IPS-NIHi7 (cell line): ENCODE measurements at regions not wholly inside any gene's neighbourhood (a gene's known extent, or its start where the extent isn't known, plus 50 kb on each side); places are given as distances from the start of the nearest gene placed in this dataset.
"Not testable (repeated sequence)": the region's sequence is repeated elsewhere in the genome, so short reads cannot be mapped to it uniquely, and the experiment has no call there.

Source experiments
- DNase-seq: peaks from one replicate; pipeline ENCODE4 v3.0.0; 2012; ENCODE audit warnings: mixed read lengths; ENCODE audit errors: extremely low spot score

DNA sequence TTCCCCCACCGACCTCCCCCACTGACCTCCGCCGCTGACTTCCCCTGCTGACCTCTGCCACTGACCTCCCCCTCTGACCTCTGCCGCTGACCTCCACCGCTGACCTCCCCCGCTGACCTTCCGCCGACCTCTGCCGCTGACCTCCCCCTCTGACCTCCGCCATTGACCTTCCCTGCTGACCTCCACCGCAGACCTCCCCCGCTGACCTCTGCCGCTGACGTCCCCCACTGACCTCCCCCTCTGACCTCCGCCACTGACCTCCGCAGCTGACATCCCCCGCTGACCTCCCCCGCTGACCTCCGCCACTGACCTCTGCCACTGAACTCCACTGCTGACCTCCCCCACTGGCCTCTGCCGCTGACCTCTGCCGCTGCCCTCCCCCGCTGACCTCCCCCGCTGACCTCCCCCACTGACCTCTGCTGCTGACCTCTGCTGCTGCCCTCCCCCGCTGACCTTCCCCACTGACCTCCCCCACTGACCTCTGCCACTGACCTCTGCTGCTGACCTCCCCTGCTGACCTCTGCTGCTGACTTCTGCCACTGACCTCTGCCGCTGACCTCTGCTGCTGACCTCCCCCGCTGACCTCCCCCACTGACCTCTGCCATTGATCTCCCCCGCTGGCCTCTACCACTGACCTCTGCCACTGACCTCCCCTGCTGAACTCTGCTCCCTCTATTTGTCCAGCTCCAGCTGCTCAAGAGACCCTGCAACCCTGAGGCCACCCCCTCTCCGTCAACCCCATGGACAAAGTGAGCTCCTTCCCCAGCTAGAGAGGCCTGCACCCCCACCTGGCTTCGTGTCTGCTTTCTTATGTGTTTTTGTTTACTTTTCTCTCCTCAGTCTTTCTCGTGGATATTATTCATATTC, 91.4 kb upstream of the AFDN start:
- no peak for DNase-seq

- no peak for DNase-seq
Measured at GRCh38 chr6:167735951-167736288, 90.8 kb upstream of the AFDN start.

GRCh38 chr6:167736486-167737204, 90.1 kb upstream of the AFDN start:
- DNase-seq, result no peak

DNA sequence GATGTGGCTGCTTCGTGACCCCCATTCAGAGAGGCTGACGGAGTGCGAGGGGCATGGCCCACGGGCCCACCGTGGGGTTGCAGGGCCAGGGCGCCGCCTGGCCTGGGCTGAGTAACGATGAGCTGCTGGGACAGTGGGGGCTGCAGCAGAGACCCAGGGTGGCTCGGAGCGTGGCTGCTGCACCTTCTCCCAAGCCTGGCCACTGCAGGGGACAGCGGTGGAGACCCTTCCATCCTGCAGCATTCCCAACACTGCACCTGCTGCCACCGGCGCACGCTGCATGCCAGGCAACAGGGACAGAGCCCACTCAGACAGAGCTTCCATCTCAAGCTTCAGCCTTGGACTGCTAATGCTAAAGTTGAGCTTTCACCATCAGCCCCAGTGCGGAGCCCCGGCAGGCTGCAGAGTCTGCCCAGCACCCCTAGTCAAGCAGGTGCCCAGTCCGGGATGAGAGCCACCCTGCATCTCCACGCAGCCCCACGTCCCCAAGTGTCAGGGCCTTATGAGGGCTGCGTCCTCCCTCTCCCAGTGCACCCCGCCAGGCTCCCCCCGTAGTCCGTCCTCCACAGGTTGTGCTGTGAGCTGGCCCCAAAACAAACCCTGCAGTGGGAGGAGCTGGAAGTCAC, 89.4 kb upstream of the AFDN start:
- DNase-seq, result no peak

- DNase-seq, result no peak
Measured at GRCh38 chr6:167738386-167738785, 88.3 kb upstream of the AFDN start.

DNA sequence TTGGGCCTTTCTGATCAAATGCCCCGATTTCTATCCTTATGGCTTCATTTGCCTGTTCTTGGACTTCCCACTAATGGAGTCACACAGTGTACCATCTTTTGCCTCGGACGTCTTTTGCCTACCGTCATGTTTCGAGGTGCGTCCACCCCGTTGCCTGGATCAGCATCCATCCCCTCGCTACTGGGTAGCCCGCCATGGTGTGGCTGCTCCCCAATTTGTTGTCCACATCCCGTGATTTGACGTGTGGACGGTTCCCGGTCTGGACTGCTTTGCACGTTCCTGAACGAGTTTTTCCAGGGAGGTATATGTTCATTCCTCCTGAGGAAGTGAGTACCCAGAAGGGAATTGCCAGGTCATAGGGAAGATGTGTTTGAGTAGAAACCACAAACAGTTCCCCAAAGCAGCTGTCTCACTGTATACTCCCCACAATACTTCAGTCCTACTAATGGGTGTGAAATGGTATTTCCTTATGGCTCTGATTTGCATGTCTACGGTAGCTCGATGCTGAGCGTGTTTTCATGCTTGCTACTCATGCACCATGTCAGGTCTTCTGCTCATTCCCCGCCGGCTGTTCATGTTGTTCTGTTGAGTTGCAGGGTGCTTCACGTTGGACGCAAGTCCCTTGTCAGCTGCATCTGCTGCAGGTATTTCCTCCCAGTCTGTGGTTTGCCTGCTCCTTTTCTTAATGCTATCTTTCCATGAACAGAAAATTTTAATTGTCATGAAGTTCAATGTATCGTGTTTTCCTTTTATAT, 86.8 kb upstream of the AFDN start:
- no peak for DNase-seq

DNA sequence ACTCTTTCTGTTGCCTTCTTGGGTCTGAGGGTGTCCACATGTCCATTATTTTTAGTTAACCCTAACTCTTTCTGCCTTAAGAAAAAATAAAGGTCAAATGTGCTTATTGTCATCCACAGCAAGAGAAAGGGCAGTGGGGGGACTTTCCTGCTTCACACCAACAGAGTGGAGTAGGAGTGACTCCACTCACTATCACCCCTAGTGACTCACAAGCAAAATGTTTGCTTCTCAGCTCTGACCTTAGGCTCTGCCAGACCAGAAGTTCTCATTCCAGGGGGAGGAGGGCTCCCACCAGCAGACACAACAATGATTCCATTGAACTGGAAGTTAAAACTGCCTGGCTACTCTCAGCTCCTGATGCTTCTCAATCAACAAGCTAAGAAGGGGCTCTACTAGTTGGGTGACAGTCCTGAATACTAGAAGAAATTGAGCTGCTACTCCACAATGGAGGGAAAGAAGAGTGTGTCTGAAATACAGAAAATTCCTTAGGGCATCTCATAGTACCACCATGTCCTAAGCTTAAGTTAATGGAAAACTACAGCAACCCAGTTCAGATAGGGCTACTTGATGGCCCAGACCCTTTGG, 83.9 kb upstream of the AFDN start:
- peak; percentile 68 for DNase-seq

- DNase-seq, result no peak
Measured at GRCh38 chr6:167744681-167745669, 81.7 kb upstream of the AFDN start.

DNA sequence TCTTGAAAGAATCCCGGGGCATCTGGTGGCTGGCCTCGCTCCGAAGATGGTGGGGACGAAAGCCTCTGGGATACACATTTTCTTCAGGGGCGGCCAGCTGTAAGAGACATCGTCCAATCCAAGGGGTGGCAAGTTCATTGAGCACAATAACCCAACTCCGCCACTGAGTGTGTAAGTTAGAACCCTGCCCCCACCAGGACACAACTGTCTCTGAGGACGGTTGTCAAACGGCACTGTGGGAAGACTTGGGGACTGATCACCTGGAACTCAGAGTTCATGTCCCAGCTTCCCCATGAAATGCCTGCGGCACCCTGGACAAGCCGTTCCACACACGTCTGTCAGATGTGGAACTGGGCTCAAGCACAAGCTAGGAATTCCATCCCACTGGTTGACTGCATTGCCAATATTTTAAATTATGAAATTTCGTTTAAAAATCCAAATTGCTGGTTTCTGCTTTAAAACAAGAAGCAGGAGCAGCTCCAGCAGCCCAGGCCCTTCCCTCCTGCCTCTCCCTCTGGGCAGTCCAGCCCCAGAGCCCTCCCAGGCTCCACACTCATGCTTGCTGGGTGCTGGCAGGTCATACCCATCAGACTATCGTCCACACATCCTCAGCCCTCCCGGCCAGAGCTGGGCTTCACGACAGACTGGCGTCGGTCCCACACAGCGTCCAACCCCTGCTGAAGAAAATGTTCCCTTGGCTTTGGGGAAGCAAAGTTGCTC, 80.9 kb upstream of the AFDN start:
- no peak for DNase-seq

- DNase-seq, result no peak
Measured at GRCh38 chr6:167746390-167746907, 80.3 kb upstream of the AFDN start.

DNA sequence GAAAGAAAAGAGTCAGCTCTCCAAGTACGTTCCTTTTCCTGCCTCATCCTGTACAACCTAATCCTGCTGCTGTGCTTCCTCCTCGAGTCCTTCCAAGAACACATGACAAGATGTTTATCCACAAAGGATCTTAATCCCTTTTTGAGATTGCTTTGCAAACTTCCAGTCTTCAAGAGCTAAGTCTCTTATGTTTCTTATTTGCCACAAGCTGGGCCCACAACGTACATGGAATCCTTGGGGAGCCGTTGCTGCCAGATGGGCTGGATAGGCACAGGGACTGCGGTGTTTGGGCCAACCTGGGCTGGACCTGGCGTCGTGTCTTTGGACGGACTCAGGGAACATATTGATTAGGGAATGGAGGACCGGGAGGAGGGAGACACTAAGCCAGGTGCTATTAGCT, 79.7 kb upstream of the AFDN start:
- no peak for DNase-seq

DNA sequence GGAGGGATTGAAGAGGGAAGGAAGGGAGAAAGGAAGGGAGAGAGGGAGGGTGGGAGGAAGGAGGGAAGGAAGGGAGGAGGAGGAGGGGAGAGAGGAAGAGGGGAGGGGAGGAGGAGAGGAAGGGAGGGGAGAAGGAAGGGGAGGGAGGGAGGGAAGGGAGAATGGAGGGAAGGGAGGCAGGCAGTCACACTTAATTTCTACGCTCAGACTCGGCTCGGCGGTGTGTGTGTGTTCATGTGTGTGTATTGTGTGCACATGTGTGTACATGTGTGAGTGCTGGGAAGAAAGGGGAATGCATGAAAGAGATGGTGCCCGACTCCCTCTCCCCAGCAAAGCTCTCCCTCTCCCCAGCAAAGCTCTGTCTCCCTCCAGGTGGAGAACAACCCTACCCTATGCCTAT, 79.1 kb upstream of the AFDN start:
- no peak for DNase-seq

GRCh38 chr6:167748046-167748445, 78.7 kb upstream of the AFDN start:
- DNase-seq, result no peak

- no peak for DNase-seq
Measured at GRCh38 chr6:167748458-167749379, 78.0 kb upstream of the AFDN start.

- DNase-seq, result peak; percentile 79
Measured at GRCh38 chr6:167750956-167751358, 75.8 kb upstream of the AFDN start.

DNA sequence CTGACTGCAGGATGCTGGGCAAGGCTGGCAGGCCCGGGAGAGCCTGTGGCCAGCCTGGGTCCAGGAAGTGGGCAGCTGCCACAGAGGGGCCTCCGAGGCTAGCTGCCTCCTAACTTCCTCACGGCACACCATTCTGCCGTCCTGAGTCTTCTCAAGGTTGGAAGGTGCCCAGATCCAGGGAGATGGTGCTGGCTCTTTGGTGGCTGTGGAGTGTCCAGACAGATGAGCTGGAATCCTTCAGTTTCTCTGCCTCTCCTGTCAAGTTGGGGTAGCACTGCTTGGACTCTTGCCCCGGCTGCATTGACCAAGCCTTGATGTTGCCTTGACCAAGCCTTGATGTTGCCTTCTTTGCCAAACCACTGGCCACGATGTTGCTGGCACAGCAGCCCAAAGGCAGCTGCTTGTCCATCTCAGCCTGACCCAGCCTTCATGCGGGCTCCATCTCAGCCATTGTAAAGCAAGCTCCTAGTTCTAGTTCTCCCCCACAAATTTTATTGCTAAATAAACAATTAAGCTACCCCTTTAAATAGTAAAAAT, 75.1 kb upstream of the AFDN start:
- no peak for DNase-seq

GRCh38 chr6:167753281-167753680, 73.4 kb upstream of the AFDN start:
- not testable (repeated sequence) for DNase-seq

- no peak for DNase-seq
Measured at GRCh38 chr6:167754691-167755090, 72.0 kb upstream of the AFDN start.
